VCaP (cell line): ENCODE measurements at regions not wholly inside any gene's neighbourhood (a gene's known extent, or its start where the extent isn't known, plus 50 kb on each side); places are given as distances from the start of the nearest gene placed in this dataset.

Source experiments
- H3K27ac ChIP-seq: fragments of 450-650 bp; 2 replicates; pipeline ENCODE4 v1.5.1; 2017
- TF ChIP-seq, protein P1 (sequence below): fragments of 450-650 bp; conservative IDR thresholded peaks from 2 replicates; pipeline ENCODE4 v1.5.1; 2017; ENCODE audit warnings: mild to moderate bottlenecking, moderate library complexity

DNA sequence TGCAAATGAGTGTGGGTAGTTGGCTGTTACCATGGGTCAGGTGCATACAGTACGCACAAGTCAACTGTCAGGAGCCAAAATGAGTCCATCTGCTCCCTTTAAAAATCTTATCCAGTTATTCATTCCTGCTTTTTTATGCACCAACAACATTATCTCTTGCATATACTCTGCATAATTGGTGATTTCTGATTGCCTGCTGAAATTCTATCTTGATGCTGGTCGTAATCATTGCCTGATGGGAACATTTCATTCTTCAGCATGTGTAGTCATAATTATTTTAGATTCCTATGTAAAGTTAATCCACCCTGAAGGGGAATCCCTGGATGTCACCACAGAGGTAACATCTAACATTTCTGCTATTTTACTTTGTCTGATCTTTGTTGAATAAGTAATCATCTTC, 102.2 kb upstream of the RND3 start:
- TF ChIP-seq, protein P1, sequence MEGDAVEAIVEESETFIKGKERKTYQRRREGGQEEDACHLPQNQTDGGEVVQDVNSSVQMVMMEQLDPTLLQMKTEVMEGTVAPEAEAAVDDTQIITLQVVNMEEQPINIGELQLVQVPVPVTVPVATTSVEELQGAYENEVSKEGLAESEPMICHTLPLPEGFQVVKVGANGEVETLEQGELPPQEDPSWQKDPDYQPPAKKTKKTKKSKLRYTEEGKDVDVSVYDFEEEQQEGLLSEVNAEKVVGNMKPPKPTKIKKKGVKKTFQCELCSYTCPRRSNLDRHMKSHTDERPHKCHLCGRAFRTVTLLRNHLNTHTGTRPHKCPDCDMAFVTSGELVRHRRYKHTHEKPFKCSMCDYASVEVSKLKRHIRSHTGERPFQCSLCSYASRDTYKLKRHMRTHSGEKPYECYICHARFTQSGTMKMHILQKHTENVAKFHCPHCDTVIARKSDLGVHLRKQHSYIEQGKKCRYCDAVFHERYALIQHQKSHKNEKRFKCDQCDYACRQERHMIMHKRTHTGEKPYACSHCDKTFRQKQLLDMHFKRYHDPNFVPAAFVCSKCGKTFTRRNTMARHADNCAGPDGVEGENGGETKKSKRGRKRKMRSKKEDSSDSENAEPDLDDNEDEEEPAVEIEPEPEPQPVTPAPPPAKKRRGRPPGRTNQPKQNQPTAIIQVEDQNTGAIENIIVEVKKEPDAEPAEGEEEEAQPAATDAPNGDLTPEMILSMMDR = no peak
- H3K27ac ChIP-seq = no peak overlapping the region

DNA sequence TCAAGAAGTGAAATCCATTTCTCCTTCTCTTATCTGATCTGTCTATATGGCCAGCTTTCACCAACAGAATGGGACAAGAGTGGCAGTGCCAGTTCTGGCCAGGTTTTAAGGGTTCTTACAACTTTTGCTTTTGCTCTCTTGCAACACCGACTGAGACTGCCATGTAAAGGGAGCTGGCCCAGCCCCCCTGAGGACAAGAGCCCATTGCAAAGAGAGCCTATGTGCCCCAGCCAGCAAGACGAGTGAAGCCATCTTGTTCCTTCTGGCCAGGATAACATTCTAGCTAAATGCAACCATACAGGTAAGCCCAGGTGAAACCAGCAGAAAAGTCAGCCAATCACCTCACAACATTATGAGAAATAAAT, 101.0 kb upstream of the RND3 start:
- TF ChIP-seq, protein P1 = no peak
- H3K27ac ChIP-seq = no peak overlapping the region

DNA sequence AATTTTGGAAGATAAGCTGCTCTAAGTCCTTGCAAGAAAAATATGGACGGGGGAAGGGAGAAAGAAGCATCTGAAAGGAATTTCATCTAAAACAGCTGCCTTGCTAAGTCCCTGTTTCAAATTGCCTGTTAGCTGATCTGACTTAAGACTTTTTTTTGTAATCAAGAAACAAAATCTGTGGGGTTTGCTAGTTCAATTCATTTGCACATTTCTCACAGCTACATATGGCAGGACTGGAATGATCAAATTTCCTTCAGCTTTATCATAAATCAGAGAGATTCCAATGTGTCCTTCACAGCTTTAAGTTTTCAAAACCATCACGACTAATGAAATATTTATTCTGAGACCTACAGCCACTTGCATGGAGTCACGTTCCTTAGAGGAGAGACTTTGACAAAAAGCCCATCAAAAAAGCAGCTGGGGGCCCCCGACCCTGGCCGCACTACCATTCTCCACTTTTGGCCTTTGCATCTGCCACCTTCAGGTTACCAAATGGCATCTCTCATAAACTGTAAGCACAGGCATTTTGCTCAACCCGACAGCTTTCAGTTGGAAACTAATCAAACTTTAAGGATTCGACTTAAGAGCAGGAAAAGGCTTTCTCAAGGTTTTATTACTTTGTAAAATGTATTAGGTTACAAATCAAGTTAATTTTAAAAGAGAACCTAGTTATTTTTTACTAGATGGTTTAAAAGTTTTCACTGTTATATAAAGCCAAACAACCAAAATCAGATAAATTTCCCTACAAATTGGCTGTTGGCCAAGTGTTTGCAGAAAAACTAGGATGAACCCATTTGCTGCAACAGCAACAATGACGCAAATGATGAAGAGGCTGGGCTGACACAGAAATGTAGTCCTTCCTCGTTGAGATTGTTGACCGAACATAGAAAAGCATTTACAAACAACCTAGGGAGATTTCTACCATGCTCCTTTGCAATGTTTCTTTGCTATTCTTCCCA, 100.4 kb upstream of the RND3 start:
- TF ChIP-seq, protein P1 = no peak
- no peak overlapping the region for H3K27ac ChIP-seq

DNA sequence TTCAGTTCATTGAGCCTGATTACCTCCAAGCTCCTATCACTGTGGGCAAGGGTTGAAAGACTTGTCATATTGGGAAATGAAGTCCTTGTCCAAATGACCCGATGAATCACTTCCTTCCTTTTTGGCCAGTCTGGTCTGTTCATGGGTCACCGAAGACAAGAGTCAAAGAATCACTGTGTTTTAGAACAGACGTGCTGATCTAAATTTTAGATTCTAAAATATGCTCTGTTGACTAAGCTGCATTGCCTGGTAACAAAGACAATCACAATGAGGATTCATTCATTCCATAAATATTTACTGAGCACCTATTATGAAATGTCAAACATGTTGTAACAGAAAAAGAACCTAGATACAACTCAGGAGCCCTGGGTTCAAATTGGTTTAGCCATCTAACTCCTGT, 99.4 kb upstream of the RND3 start:
- no peak overlapping the region for H3K27ac ChIP-seq
- TF ChIP-seq, protein P1 = no peak

DNA sequence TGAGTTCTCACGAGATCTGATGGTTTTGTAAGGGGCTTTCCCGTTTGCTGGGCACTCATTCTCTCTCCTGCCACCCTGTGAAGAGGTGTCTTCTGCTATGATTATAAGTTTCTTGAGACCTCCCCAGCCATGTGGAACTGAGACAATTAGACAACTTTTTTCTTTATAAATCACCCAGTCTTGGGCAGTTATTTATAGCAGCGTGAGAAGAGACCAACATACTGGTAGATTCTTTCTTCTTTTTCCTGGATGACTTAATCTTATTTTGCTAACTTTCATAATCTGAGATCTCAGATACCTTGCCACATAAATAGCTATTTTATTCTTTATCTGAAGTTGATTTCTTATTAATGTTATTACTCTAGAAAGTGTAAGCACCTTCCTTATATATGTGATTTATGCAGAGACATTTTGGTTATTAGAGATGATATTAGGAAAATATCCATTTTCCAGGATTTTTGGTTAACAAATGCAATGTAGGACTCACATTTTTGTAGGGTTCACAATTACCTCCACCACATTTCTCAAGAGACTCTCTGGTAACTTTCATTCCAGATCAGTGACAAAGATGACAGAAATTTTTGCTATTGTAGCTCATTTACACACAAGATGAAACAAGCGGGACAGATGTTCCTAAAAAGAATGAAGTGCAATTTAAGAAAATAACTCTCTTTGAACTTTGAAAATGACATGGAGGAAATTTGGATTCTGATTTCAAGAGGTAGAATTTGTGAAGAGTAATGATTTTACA, 97.9 kb upstream of the RND3 start:
- no peak overlapping the region for H3K27ac ChIP-seq
- TF ChIP-seq, protein P1 = no peak

DNA sequence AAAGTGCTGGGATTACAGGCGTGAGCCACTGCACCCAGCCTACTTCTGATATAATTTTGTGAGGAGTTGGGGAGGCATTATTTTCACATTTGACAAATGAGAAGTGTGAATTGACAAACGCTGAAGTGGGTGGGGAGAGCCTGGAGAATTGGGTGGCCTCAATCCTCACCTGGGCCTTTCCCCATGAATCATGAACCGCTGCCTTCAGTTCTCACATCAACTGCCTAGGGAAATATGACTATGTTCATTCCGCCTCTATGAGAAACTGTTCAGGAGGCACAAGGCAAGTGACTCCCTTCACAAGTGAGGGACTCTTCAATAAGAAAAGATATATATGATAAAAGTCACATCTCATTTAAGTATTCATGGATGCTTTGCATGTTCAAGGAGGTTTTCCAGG, 96.6 kb upstream of the RND3 start:
- H3K27ac ChIP-seq = no peak overlapping the region
- TF ChIP-seq, protein P1 = no peak

DNA sequence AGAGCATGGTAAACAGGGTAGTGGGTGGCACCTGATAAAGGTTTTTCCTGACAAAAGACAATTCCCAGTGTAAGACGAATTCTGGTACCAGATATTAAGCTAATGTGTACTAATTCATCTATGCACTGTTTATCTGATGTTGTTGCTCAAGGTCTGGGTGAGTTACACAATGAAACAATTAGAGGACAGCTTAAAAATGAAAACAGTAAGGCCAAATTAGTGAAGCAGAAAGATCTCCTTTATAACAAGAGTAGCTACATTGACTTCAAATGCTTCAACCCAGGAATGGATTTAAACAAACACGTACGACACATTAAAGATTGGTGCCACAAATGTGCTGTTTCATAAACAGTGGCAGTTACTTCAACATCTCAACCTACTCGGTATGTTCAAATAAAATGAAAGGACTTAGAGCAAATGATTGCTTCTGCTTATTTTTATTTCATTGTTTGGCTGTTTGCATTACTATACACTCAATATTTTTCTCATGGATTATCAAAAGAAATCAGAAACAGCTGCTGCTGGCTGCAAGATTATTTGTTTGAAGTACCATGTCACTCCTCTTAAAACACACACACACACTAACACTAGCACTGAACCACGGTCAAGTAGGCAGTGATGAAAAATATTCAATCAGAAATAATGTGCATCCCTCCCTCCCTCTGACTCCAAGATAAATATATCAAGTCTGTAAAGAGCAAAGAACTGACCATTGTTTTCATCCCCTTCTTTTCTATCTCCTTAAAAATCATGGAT, 94.4 kb upstream of the RND3 start:
- no peak overlapping the region for H3K27ac ChIP-seq
- TF ChIP-seq, protein P1 = no peak
